ENCODE measurements at regions not wholly inside any gene's neighbourhood (a gene's known extent, or its start where the extent isn't known, plus 50 kb on each side); places are given as distances from the start of the nearest gene placed in this dataset.

DNA sequence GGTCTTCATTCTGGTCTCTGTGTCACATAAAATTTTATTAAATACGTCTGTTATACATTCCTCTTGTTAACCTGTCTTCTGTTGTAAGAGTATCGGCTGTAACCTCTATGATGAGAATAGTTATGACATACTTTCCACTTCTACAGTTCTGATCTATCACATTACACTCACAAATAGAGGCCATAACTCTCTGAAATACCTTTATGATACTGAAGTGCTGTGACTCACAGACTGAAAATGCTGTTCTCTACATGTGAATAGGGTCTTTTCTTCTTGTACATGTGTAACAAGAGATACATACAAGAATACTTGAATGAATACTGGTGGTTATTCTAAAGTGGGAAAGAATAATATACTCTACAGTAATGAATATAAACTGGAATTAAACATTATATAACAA lies 1047.6 kb downstream of the TECRL start:
- TF ChIP-seq, protein P1, sequence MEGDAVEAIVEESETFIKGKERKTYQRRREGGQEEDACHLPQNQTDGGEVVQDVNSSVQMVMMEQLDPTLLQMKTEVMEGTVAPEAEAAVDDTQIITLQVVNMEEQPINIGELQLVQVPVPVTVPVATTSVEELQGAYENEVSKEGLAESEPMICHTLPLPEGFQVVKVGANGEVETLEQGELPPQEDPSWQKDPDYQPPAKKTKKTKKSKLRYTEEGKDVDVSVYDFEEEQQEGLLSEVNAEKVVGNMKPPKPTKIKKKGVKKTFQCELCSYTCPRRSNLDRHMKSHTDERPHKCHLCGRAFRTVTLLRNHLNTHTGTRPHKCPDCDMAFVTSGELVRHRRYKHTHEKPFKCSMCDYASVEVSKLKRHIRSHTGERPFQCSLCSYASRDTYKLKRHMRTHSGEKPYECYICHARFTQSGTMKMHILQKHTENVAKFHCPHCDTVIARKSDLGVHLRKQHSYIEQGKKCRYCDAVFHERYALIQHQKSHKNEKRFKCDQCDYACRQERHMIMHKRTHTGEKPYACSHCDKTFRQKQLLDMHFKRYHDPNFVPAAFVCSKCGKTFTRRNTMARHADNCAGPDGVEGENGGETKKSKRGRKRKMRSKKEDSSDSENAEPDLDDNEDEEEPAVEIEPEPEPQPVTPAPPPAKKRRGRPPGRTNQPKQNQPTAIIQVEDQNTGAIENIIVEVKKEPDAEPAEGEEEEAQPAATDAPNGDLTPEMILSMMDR (IDR thresholded peaks at IDR 0.05) = no peak
- TF ChIP-seq POLR2AphosphoS5 (IDR thresholded peaks at IDR 0.05) (no peak), POLR2A (IDR thresholded peaks at IDR 0.05) (no peak)
